Vagina (tissue), 2 donors: ENCODE measurements at regions not wholly inside any gene's neighbourhood (a gene's known extent, or its start where the extent isn't known, plus 50 kb on each side); places are given as distances from the start of the nearest gene placed in this dataset.

ENCODE experiments used
- DNase-seq, 2 donors: peaks; one replicate each; pipeline ENCODE4 v3.0.0-alpha.2; 2017; ENCODE audit errors: extremely low spot score in 2 of 2
- H3K27ac ChIP-seq: fragments of 200-600 bp; sonication (generic); one replicate; pipeline ENCODE4 v1.5.1; 2019
- H3K27me3 ChIP-seq: fragments of 200-600 bp; sonication (generic); one replicate; pipeline ENCODE4 v1.5.1; 2019
- H3K36me3 ChIP-seq, 2 donors: fragments of 200-600 bp; sonication (generic); one replicate each; pipeline ENCODE4 v1.5.1; 2017 to 2019
- H3K4me1 ChIP-seq: fragments of 200-600 bp; sonication (generic); one replicate; pipeline ENCODE4 v1.5.1; 2019
- H3K4me3 ChIP-seq, 2 donors: fragments of 200-600 bp; sonication (generic); 1 replicate in 1 of 2; 2 replicates in 1 of 2; pipeline ENCODE4 v1.5.1; 2016 to 2019
- H3K9me3 ChIP-seq: fragments of 200-600 bp; sonication (generic); one replicate; pipeline ENCODE4 v1.5.1; 2019
- POLR2A ChIP-seq, 2 donors: fragments of 450-650 bp; IDR thresholded peaks; one replicate each; pipeline ENCODE4 v1.6.1; 2017; ENCODE audit warnings: antibody characterized with exemption in 2 of 2, mild to moderate bottlenecking in 2 of 2, moderate library complexity in 2 of 2
- POLR2AphosphoS5 ChIP-seq, 2 donors: sonication (generic); formaldehyde crosslinking; IDR thresholded peaks; one replicate each; pipeline ENCODE4 v1.9.0; 2017; ENCODE audit warnings: antibody characterized with exemption in 2 of 2, mild to moderate bottlenecking in 2 of 2, low read depth in 1 of 2; ENCODE audit not compliant: insufficient read depth in 1 of 2
- intact Hi-C: fragments of 100-400 bp; cut with DNase I; formaldehyde crosslinking; loops from one replicate; pipeline ENCODE4 v1.15.1; 2023
- TF ChIP-seq, protein P1 (sequence below), 3 experiments: fragments of 450-650 bp in 2 of 3; fragments of 200-600 bp in 1 of 3; sonication (generic) in 1 of 3; IDR thresholded peaks; one replicate each; pipeline ENCODE4 v1.5.1; 2017 to 2019; ENCODE audit warnings: antibody characterized with exemption in 3 of 3, mild to moderate bottlenecking in 2 of 3, moderate library complexity in 2 of 3

GRCh38 chr4:32680946-32681345 lies 1960.8 kb downstream of the PCDH7 start:
- no peak for DNase-seq
- TF ChIP-seq, protein P1, sequence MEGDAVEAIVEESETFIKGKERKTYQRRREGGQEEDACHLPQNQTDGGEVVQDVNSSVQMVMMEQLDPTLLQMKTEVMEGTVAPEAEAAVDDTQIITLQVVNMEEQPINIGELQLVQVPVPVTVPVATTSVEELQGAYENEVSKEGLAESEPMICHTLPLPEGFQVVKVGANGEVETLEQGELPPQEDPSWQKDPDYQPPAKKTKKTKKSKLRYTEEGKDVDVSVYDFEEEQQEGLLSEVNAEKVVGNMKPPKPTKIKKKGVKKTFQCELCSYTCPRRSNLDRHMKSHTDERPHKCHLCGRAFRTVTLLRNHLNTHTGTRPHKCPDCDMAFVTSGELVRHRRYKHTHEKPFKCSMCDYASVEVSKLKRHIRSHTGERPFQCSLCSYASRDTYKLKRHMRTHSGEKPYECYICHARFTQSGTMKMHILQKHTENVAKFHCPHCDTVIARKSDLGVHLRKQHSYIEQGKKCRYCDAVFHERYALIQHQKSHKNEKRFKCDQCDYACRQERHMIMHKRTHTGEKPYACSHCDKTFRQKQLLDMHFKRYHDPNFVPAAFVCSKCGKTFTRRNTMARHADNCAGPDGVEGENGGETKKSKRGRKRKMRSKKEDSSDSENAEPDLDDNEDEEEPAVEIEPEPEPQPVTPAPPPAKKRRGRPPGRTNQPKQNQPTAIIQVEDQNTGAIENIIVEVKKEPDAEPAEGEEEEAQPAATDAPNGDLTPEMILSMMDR (IDR thresholded peaks at IDR 0.05): no peak
- TF ChIP-seq POLR2A (IDR thresholded peaks at IDR 0.05): no peak
- no peak for TF ChIP-seq POLR2AphosphoS5 (IDR thresholded peaks at IDR 0.05; ENCODE audit: insufficient read depth in 1 of 2, low read depth in 1 of 2)
- Histone ChIP-seq H3K36me3 (no peaks in the 10 kb centered on the region), H3K4me1 (no peaks in the 10 kb centered on the region), H3K27me3 (no peaks in the 10 kb centered on the region), H3K9me3 (no peaks in the 10 kb centered on the region), H3K4me3 (no peak overlapping the region), H3K27ac (no peak overlapping the region)
- intact Hi-C loops: no loop called here

GRCh38 chr4:32684160-32684559 lies 1964.0 kb downstream of the PCDH7 start:
- Histone ChIP-seq H3K27me3 (no peaks in the 10 kb centered on the region), H3K4me1 (no peaks in the 10 kb centered on the region), H3K4me3 (no peak overlapping the region), H3K36me3 (no peaks in the 10 kb centered on the region), H3K9me3 (no peaks in the 10 kb centered on the region), H3K27ac (no peak overlapping the region)
- no peak for TF ChIP-seq POLR2AphosphoS5 (IDR thresholded peaks at IDR 0.05; ENCODE audit: insufficient read depth in 1 of 2, low read depth in 1 of 2)
- intact Hi-C loops: no loop called here
- DNase-seq: no peak

- intact Hi-C loops: no loop called here
- TF ChIP-seq POLR2AphosphoS5 (IDR thresholded peaks at IDR 0.05; ENCODE audit: insufficient read depth in 1 of 2, low read depth in 1 of 2) (no peak), POLR2A (IDR thresholded peaks at IDR 0.05) (no peak)
- TF ChIP-seq, protein P1 (IDR thresholded peaks at IDR 0.05): no peak
- Histone ChIP-seq H3K36me3 (no peaks in the 10 kb centered on the region), H3K4me1 (no peaks in the 10 kb centered on the region), H3K27ac (no peak overlapping the region), H3K9me3 (no peaks in the 10 kb centered on the region), H3K27me3 (no peaks in the 10 kb centered on the region), H3K4me3 (no peak overlapping the region)
- no peak for DNase-seq
Measured at GRCh38 chr4:32686123-32686522, 1966.0 kb downstream of the PCDH7 start.

GRCh38 chr4:32689518-32689917 lies 1969.3 kb downstream of the PCDH7 start:
- Histone ChIP-seq H3K36me3 (no peaks in the 10 kb centered on the region), H3K27me3 (no peaks in the 10 kb centered on the region), H3K4me3 (no peak overlapping the region), H3K27ac (no peak overlapping the region), H3K9me3 (no peaks in the 10 kb centered on the region), H3K4me1 (no peaks in the 10 kb centered on the region)
- intact Hi-C loops: no loop called here
- DNase-seq: no peak
- TF ChIP-seq POLR2AphosphoS5 (IDR thresholded peaks at IDR 0.05; ENCODE audit: insufficient read depth in 1 of 2, low read depth in 1 of 2) (no peak), POLR2A (IDR thresholded peaks at IDR 0.05) (no peak)
- TF ChIP-seq, protein P1 (IDR thresholded peaks at IDR 0.05): no peak

DNA sequence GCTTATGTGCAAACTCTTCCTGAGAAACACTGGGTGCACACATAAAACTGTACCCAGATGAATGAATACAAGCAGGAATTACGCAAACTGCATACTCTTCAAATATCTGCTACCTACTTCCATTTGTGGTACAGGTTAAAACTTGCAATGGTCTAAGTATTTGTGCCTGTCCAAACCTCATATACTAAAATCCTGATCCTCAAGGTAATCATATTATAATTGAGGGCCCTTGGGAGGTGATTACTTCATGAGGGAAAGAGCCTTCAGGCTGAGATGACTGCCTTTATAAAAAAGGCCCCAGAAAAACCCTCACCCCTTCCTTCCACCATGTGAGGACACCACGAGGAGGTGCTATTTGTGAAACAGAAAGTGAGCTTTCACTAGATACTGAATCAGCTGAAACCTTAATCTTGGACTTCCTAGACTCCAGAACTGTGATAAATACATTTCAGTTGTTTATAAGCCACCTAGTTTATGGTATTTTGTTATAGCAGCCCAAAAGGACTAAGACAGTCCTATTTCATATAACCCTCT lies 1977.2 kb downstream of the PCDH7 start:
- intact Hi-C loops: no loop called here
- no peak overlapping the region for H3K27ac ChIP-seq
- TF ChIP-seq POLR2AphosphoS5 (IDR thresholded peaks at IDR 0.05; ENCODE audit: insufficient read depth in 1 of 2, low read depth in 1 of 2): no peak
- no peak for TF ChIP-seq POLR2A (IDR thresholded peaks at IDR 0.05)
- TF ChIP-seq, protein P1 (IDR thresholded peaks at IDR 0.05): no peak
- DNase-seq: no peak
- no peaks in the 10 kb centered on the region for H3K9me3 ChIP-seq
- H3K4me3 ChIP-seq: no peak overlapping the region
- H3K4me1 ChIP-seq: no peaks in the 10 kb centered on the region
- H3K36me3 ChIP-seq: no peaks in the 10 kb centered on the region
- no peaks in the 10 kb centered on the region for H3K27me3 ChIP-seq
